Transverse colon (tissue), 4 donors: ENCODE measurements at regions not wholly inside any gene's neighbourhood (a gene's known extent, or its start where the extent isn't known, plus 50 kb on each side); places are given as distances from the start of the nearest gene placed in this dataset.

Experiments
- CTCF ChIP-seq, 5 experiments: fragments of 200-600 bp in 3 of 5; fragments of 450-650 bp in 2 of 5; sonication (generic) in 3 of 5; IDR thresholded peaks; 1 replicate in 2 of 5; 2 replicates in 3 of 5; pipeline ENCODE4 v1.5.1; 2016 to 2017; ENCODE audit warnings: antibody characterized with exemption in 5 of 5, inconsistent platforms in 3 of 5, mild to moderate bottlenecking in 2 of 5, moderate library complexity in 1 of 5
- POLR2A ChIP-seq: fragments of 450-650 bp; IDR thresholded peaks from one replicate; pipeline ENCODE4 v1.6.1; 2016; ENCODE audit warnings: antibody characterized with exemption, mild to moderate bottlenecking, moderate library complexity
- POLR2AphosphoS5 ChIP-seq, 3 donors: sonication (generic); formaldehyde crosslinking; IDR thresholded peaks; one replicate each; pipeline ENCODE4 v1.6.1; 2016; ENCODE audit warnings: antibody characterized with exemption in 3 of 3

- TF ChIP-seq POLR2AphosphoS5 (IDR thresholded peaks at IDR 0.05) (no peak), CTCF (IDR thresholded peaks at IDR 0.05) (no peak), POLR2A (no peak)
Observed at GRCh38 chr2:228703152-228703551, 521.7 kb upstream of the SPHKAP start.
